NB4 (cell line): ENCODE measurements at regions not wholly inside any gene's neighbourhood (a gene's known extent, or its start where the extent isn't known, plus 50 kb on each side); places are given as distances from the start of the nearest gene placed in this dataset.

Experiments
- CTCF ChIP-seq: IDR thresholded peaks from one replicate; pipeline ENCODE4 v1.5.1; 2012; ENCODE audit warnings: low read depth, low read length
- MAX ChIP-seq: IDR thresholded peaks from 2 replicates; pipeline ENCODE4 v1.6.1; 2011; ENCODE audit warnings: low read depth, low read length
- MYC ChIP-seq: IDR thresholded peaks from 2 replicates; pipeline ENCODE4 v1.6.1; 2011; ENCODE audit warnings: low read depth, low read length
- POLR2A ChIP-seq: IDR thresholded peaks from 2 replicates; pipeline ENCODE4 v1.6.1; 2011; ENCODE audit warnings: mild to moderate bottlenecking; ENCODE audit not compliant: insufficient read length; ENCODE audit errors: extremely low read depth

GRCh38 chr17:31794111-31794510 lies 64.9 kb downstream of the COPRS start:
- TF ChIP-seq CTCF (no peak), MYC (no peak), POLR2A (no peak), MAX (no peak)
